OCI-LY7 (cell line): ENCODE measurements at regions not wholly inside any gene's neighbourhood (a gene's known extent, or its start where the extent isn't known, plus 50 kb on each side); places are given as distances from the start of the nearest gene placed in this dataset.

ENCODE experiments used
- BruUV-seq: library from RNA; stranded (reverse); fragments of 400-500 nt; replicated peaks from 2 replicates; lab custom pipeline; 2021; lab: Mats Ljungman, UMichigan
- CTCF ChIA-PET: fragments of 300-600 bp; sonication (Branson Sonifier 250); formaldehyde crosslinking; loops from one replicate; lab custom pipeline; 2022; ENCODE audit warnings: antibody characterized with exemption; ENCODE audit not compliant: unreplicated experiment; lab: Charles Lee
- POLR2A ChIA-PET: fragments of 300-600 bp; sonication (Branson Sonifier 250); formaldehyde crosslinking; loops from one replicate; lab custom pipeline; 2022; ENCODE audit warnings: antibody characterized with exemption; lab: Charles Lee
- DNase-seq: peaks from one replicate; pipeline ENCODE4 v3.0.0-alpha.2; 2015; ENCODE audit warnings: low spot score
- H2AFZ ChIP-seq: fragments of 200-600 bp; sonication (generic), shearing (Covaris generic); 2 replicates; pipeline ENCODE4 v1.6.1; 2014; ENCODE audit warnings: mild to moderate bottlenecking, antibody characterized with exemption, low read length, moderate library complexity
- H3K27ac ChIP-seq: fragments of 200-600 bp; sonication (generic); 2 replicates; pipeline ENCODE4 v1.5.1; 2014; ENCODE audit warnings: mixed run types, low read depth, mild to moderate bottlenecking, moderate library complexity, low read length, inconsistent platforms; ENCODE audit not compliant: poor library complexity, severe bottlenecking
- H3K36me3 ChIP-seq: fragments of 200-600 bp; sonication (generic); 2 replicates; pipeline ENCODE4 v1.6.1; 2014; ENCODE audit warnings: mild to moderate bottlenecking, antibody characterized with exemption, low read length, moderate library complexity, mixed read lengths; ENCODE audit not compliant: insufficient read depth
- H3K4me1 ChIP-seq: fragments of 200-600 bp; sonication (generic); 2 replicates; pipeline ENCODE4 v1.5.1; 2014; ENCODE audit warnings: mild to moderate bottlenecking, low read length; ENCODE audit not compliant: insufficient read depth, poor library complexity, severe bottlenecking
- H3K4me2 ChIP-seq: fragments of 200-600 bp; sonication (generic); 2 replicates; pipeline ENCODE4 v1.6.1; 2014; ENCODE audit warnings: mild to moderate bottlenecking, low read length
- H3K4me3 ChIP-seq: fragments of 200-600 bp; sonication (generic); 2 replicates; pipeline ENCODE4 v1.5.1; 2014; ENCODE audit warnings: mild to moderate bottlenecking, low read depth, low read length; ENCODE audit not compliant: poor library complexity, severe bottlenecking
- H3K79me2 ChIP-seq: fragments of 200-600 bp; sonication (generic); 2 replicates; pipeline ENCODE4 v1.6.1; 2016; ENCODE audit warnings: low read depth, mild to moderate bottlenecking, low read length, moderate library complexity, mixed read lengths; ENCODE audit not compliant: insufficient read depth
- H3K9me2 ChIP-seq: fragments of 200-600 bp; sonication (generic); 2 replicates; pipeline ENCODE4 v1.6.1; 2016; ENCODE audit warnings: mild to moderate bottlenecking, low read length, mixed read lengths; ENCODE audit not compliant: insufficient read depth
- H3K9me3 ChIP-seq: fragments of 200-600 bp; sonication (generic); 2 replicates; pipeline ENCODE4 v1.6.1; 2014; ENCODE audit warnings: mild to moderate bottlenecking, mixed run types, low read length, mixed read lengths
- H4K20me1 ChIP-seq: fragments of 200-600 bp; sonication (generic); 2 replicates; pipeline ENCODE4 v1.6.1; 2014; ENCODE audit warnings: mild to moderate bottlenecking, antibody characterized with exemption, low read length, moderate library complexity, mixed read lengths; ENCODE audit not compliant: insufficient read depth
- CTCF ChIP-seq: fragments of 200-600 bp; sonication (generic); conservative IDR thresholded peaks from 2 replicates; pipeline ENCODE4 v1.5.1; 2014; ENCODE audit warnings: mild to moderate bottlenecking, antibody characterized with exemption, low read length, moderate library complexity, mixed read lengths
- EZH2phosphoT487 ChIP-seq: fragments of 200-600 bp; sonication (generic); IDR thresholded peaks from 2 replicates; pipeline ENCODE4 v1.6.1; 2018; ENCODE audit warnings: low read depth, borderline replicate concordance, mild to moderate bottlenecking, mixed run types, antibody characterized with exemption, low read length, moderate library complexity, mixed read lengths
- intact Hi-C: fragments of 100-400 bp; cut with micrococcal nuclease; formaldehyde crosslinking; loops from one replicate; pipeline ENCODE4 v1.10.0; 2022; ENCODE audit not compliant: unreplicated experiment

- DNase-seq = no peak
- peaks cover 42% of the 10 kb centered on the region for H3K9me3 ChIP-seq
- intact Hi-C loops = no loop called here
- H3K4me1 ChIP-seq = peaks cover 15% of the 10 kb centered on the region
- no peak overlapping the region for H3K27ac ChIP-seq
- no peaks in the 10 kb centered on the region for H3K9me2 ChIP-seq
- H3K79me2 ChIP-seq = no peaks in the 10 kb centered on the region
- ChIA-PET POLR2A (interaction anchor here (0.7 kb wide), 1 partner anchor 176 kb away, joined by 3 read pairs; no protein-coding TSS in a partner anchor), CTCF (no interaction called here)
- H3K36me3 ChIP-seq = peaks cover 5% of the 10 kb centered on the region; the same call in 1 of the 2 replicates
- no peak overlapping the region for H3K4me2 ChIP-seq
- no peak for TF ChIP-seq CTCF
- TF ChIP-seq EZH2phosphoT487 = no peak
- H4K20me1 ChIP-seq = no peaks in the 10 kb centered on the region
- H3K4me3 ChIP-seq = no peak overlapping the region
- no peak overlapping the region for H2AFZ ChIP-seq
- no TSS peak for BruUV-seq
Measured at GRCh38 chr12:77766224-77766623, 64.5 kb upstream of the NAV3 start.

GRCh38 chr12:77761286-77761685, 69.4 kb upstream of the NAV3 start:
- no TSS peak for BruUV-seq

More at GRCh38 chr12:77761286-77761685, 69.4 kb upstream of the NAV3 start:
- intact Hi-C loops = no loop called here
- Histone ChIP-seq H3K9me3 (peaks cover 3% of the 10 kb centered on the region; the same call in 1 of the 2 replicates), H3K79me2 (no peaks in the 10 kb centered on the region), H3K9me2 (no peaks in the 10 kb centered on the region), H3K4me2 (no peak overlapping the region), H3K4me1 (peaks cover 14% of the 10 kb centered on the region), H3K36me3 (no peaks in the 10 kb centered on the region), H4K20me1 (no peaks in the 10 kb centered on the region), H2AFZ (no peak overlapping the region), H3K27ac (no peak overlapping the region), H3K4me3 (no peak overlapping the region)
- DNase-seq = no peak
- TF ChIP-seq CTCF = no peak
- TF ChIP-seq EZH2phosphoT487 = no peak
- ChIA-PET POLR2A (no interaction called here), CTCF (no interaction called here)
